Thoracic aorta (tissue), 2 donors: ENCODE measurements at regions not wholly inside any gene's neighbourhood (a gene's known extent, or its start where the extent isn't known, plus 50 kb on each side); places are given as distances from the start of the nearest gene placed in this dataset.
"Not testable (repeated sequence)": the region's sequence is repeated elsewhere in the genome, so short reads cannot be mapped to it uniquely, and the experiment has no call there.

ENCODE experiments used
- ATAC-seq: fragments of 150-250 bp; one replicate; pipeline ENCODE4 v1.8.0; 2017; ENCODE audit warnings: low read depth; ENCODE audit not compliant: insufficient number of reproducible peaks, low FRiP score
- DNase-seq: peaks from one replicate; pipeline ENCODE4 v3.0.0-alpha.2; 2020; ENCODE audit warnings: low spot score
- H3K27ac ChIP-seq, 2 donors: fragments of 200-600 bp; sonication (generic); 1 replicate in 1 of 2; 2 replicates in 1 of 2; pipeline ENCODE4 v1.5.1; 2016; ENCODE audit warnings: mild to moderate bottlenecking in 2 of 2, moderate library complexity in 2 of 2
- H3K27me3 ChIP-seq: fragments of 200-600 bp; sonication (generic); replicated peaks from 2 replicates; pipeline ENCODE4 v1.6.0; 2016; ENCODE audit warnings: mild to moderate bottlenecking; ENCODE audit not compliant: insufficient read depth
- H3K36me3 ChIP-seq: fragments of 200-600 bp; sonication (generic); one replicate; pipeline ENCODE4 v1.5.1; 2016
- H3K4me1 ChIP-seq, 2 donors: fragments of 200-600 bp; sonication (generic); 1 replicate in 1 of 2; 2 replicates in 1 of 2; pipeline versions ENCODE4 v1.5.1 to v1.6.0; 2016; ENCODE audit warnings: low read depth in 2 of 2, mild to moderate bottlenecking in 1 of 2; ENCODE audit not compliant: control insufficient read depth in 1 of 2
- H3K4me3 ChIP-seq: fragments of 200-600 bp; sonication (generic); 2 replicates; pipeline ENCODE4 v1.5.1; 2016; ENCODE audit warnings: mild to moderate bottlenecking
- H3K9me3 ChIP-seq: fragments of 200-600 bp; sonication (generic); 2 replicates; pipeline ENCODE4 v1.5.1; 2016
- TF ChIP-seq, protein P1 (sequence below): fragments of 200-600 bp; sonication (generic); IDR thresholded peaks from one replicate; pipeline ENCODE4 v1.5.1; 2019; ENCODE audit warnings: antibody characterized with exemption

DNA sequence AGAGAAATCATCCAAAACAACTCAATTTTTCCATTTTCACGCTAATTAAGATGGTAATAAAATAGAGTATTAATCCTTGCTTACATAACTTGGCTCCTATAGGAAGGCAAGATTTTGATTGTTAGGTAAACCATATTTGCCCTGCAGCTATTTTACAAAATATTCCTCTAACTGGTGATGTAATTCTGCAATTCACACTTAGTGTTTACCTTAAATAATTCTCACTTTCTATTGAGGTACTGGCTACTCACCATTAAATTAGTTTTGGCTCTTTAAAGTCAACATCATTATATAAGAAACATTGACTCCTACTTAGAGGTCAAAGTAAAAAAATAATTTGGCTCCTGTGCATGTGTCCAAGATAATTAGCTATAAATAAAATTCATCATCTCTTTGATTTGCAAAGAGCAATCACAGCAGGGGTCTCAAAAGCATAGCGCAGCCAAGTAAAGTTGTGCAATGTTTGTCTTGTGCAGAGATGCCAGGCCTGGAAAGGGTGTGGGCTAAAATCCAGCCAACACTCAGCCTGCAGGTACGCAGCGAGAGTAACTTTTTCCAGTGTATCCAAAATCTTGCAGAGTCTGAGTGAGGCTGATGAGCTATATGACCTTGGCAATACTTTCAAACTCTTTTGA is 501.2 kb downstream of the MMUT start:
- no peaks in the 10 kb centered on the region for H3K4me1 ChIP-seq
- TF ChIP-seq, protein P1, sequence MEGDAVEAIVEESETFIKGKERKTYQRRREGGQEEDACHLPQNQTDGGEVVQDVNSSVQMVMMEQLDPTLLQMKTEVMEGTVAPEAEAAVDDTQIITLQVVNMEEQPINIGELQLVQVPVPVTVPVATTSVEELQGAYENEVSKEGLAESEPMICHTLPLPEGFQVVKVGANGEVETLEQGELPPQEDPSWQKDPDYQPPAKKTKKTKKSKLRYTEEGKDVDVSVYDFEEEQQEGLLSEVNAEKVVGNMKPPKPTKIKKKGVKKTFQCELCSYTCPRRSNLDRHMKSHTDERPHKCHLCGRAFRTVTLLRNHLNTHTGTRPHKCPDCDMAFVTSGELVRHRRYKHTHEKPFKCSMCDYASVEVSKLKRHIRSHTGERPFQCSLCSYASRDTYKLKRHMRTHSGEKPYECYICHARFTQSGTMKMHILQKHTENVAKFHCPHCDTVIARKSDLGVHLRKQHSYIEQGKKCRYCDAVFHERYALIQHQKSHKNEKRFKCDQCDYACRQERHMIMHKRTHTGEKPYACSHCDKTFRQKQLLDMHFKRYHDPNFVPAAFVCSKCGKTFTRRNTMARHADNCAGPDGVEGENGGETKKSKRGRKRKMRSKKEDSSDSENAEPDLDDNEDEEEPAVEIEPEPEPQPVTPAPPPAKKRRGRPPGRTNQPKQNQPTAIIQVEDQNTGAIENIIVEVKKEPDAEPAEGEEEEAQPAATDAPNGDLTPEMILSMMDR, result no peak
- H3K36me3 ChIP-seq, result no peaks in the 10 kb centered on the region
- H3K27ac ChIP-seq, result no peak overlapping the region
- ATAC-seq (no peak), DNase-seq (no peak)
- H3K9me3 ChIP-seq, result no peaks in the 10 kb centered on the region
- H3K4me3 ChIP-seq, result no peak overlapping the region
- no peaks in the 10 kb centered on the region for H3K27me3 ChIP-seq

DNA sequence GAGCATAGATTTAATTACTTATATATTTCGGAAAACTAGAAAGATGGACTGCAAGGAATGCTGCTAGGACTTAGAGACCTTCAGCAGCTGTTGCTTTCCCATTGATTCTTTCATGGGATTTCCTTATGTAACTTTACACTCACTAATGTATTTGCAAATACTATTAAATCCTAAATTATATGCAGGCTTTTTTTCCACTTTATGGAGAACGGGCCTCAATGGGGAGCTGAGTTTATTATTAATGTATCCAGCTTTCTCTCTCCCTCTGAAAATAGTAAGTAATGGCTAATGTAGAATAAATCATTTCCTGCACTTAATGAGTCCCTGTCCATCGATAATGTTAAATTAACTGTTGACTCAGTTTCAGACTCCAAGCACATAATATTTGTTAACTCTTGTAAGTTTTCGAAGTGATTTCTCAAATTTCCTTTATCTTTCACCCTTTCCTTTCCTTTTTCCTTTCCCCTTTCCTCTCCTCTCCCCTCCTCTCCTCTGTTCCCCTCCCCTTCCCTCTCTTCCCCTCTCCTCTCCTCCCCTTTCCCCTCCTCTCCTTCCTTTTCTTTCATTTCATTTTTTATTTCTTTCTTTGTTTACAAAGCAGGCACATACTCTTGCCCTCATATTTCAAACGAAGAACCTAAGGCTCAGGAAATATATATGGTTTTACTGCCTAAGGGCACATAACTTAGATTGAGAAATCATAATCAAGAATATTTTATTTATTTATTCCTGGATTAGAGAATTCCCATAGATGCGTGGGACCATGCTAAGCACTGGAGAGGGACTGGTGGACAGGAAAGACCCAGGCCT is 503.6 kb downstream of the MMUT start:
- Histone ChIP-seq H3K4me3 (no peak overlapping the region), H3K36me3 (no peaks in the 10 kb centered on the region), H3K9me3 (no peaks in the 10 kb centered on the region), H3K27ac (no peak overlapping the region), H3K27me3 (no peaks in the 10 kb centered on the region), H3K4me1 (no peaks in the 10 kb centered on the region)
- TF ChIP-seq, protein P1, result no peak
- DNase-seq (no peak), ATAC-seq (no peak)

DNA sequence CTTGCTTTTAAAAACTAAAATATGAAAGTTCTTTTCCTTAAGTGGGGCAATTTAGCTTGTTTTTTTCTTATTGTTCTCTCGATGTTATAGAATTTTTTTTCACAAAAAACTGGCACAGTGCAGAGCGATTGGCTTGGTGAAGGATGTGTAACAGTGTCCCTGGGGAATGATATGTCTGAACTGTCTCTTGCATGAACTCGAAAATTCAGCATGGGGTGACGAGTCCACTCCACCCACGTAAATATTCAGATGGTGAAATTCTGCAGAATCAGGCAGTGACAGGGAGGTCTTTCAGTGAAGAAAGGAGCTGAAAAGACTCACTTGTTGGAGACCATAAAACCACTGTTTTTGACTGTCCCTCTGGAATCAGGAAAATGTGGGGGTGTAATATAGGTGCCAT is 505.3 kb downstream of the MMUT start:
- no peaks in the 10 kb centered on the region for H3K36me3 ChIP-seq
- TF ChIP-seq, protein P1, result no peak

DNA sequence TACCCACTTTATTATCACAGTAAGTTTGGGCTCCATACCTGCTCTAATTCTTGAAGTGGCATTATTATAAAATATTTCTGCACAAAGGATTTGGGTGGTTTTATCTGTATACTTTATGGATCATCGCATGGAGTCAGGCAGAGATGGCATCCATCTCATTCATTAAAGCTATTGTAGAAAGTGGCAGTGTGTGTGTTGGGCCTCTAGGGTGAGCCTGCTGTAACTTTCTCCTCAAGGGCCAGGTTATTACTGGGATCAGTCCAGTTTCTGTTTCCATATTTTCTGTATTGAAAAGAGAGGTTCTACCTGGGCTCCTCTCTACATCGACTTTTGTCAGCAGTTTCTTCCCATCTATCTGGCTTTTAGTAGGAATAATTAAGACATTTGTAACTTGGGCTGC is 511.1 kb downstream of the MMUT start:
- no peak overlapping the region for H3K27ac ChIP-seq
- no peaks in the 10 kb centered on the region for H3K27me3 ChIP-seq
- no peaks in the 10 kb centered on the region for H3K36me3 ChIP-seq
- no peaks in the 10 kb centered on the region for H3K4me1 ChIP-seq
- no peak for ATAC-seq
- no peaks in the 10 kb centered on the region for H3K9me3 ChIP-seq
- DNase-seq, result no peak
- TF ChIP-seq, protein P1, result no peak
- no peak overlapping the region for H3K4me3 ChIP-seq

More for the DNA sequence above, 505.3 kb downstream of the MMUT start:
- DNase-seq (no peak), ATAC-seq (no peak)
- H3K4me3 ChIP-seq, result no peak overlapping the region
- no peaks in the 10 kb centered on the region for H3K4me1 ChIP-seq
- no peaks in the 10 kb centered on the region for H3K27me3 ChIP-seq
- no peak overlapping the region for H3K27ac ChIP-seq
- H3K9me3 ChIP-seq, result no peaks in the 10 kb centered on the region

DNA sequence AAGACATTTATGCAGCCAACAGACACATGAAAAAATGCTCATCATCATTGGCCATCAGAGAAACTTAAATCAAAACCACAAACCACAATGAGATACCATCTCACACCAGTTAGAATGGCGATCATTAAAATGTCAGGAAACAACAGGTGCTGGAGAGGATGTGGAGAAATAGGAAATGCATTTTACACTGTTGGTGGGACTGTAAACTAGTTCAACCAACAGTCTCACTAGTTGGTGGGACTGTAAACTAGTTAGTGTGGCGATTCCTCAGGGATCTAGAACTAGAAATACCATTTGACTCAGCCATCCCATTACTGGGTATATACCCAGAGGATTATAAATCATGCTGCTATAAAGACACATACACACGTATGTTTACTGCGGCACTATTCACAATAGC is 518.8 kb downstream of the MMUT start:
- H3K9me3 ChIP-seq, H3K27me3 ChIP-seq, H3K36me3 ChIP-seq, H3K4me3 ChIP-seq, ATAC-seq, DNase-seq, H3K4me1 ChIP-seq, H3K27ac ChIP-seq: not testable (repeated sequence)
